A549 (cell line): ENCODE measurements at regions not wholly inside any gene's neighbourhood (a gene's known extent, or its start where the extent isn't known, plus 50 kb on each side); places are given as distances from the start of the nearest gene placed in this dataset.

Source experiments
- CBX8 ChIP-seq: fragments of 200-600 bp; sonication (generic); IDR thresholded peaks from 2 replicates; pipeline ENCODE4 v1.6.1; 2016
- EHMT2 ChIP-seq: fragments of 200-600 bp; sonication (generic); IDR thresholded peaks from 2 replicates; pipeline ENCODE4 v1.6.1; 2016; ENCODE audit warnings: antibody characterized with exemption, low read depth, mild to moderate bottlenecking, moderate library complexity
- EP300 ChIP-seq, 2 experiments: fragments of >200 bp; sonication (Bioruptor Twin); formaldehyde crosslinking; IDR thresholded peaks; 2 replicates in 1 of 2; 3 replicates in 1 of 2; pipeline ENCODE4 v1.6.1; 2016 to 2017
- GATA3 ChIP-seq: IDR thresholded peaks from 2 replicates; pipeline ENCODE4 v1.6.1; 2012; ENCODE audit warnings: borderline replicate concordance
- HDAC2 ChIP-seq: fragments of 200-600 bp; sonication (generic); IDR thresholded peaks from 2 replicates; pipeline ENCODE4 v1.6.1; 2016
- JUN ChIP-seq, 2 experiments: fragments of >200 bp; sonication (Bioruptor Twin); formaldehyde crosslinking; IDR thresholded peaks; 2 replicates in 1 of 2; 3 replicates in 1 of 2; pipeline ENCODE4 v1.6.1; 2016 to 2017
- JUNB ChIP-seq: fragments of >200 bp; sonication (Bioruptor Twin); formaldehyde crosslinking; IDR thresholded peaks from 2 replicates; pipeline ENCODE4 v1.6.1; 2016
- MYC ChIP-seq: IDR thresholded peaks from 2 replicates; pipeline ENCODE4 v1.6.1; 2012; ENCODE audit warnings: mild to moderate bottlenecking, inconsistent platforms, low read length, improper control_type of control experiment, borderline replicate concordance
- POLR2A ChIP-seq: IDR thresholded peaks from 2 replicates; pipeline ENCODE4 v1.6.1; 2012; ENCODE audit warnings: mild to moderate bottlenecking, low read length
- TF ChIP-seq, protein P1 (sequence below): fragments of 200-600 bp; sonication (generic); IDR thresholded peaks from 2 replicates; pipeline ENCODE4 v1.6.1; 2016; ENCODE audit warnings: antibody characterized with exemption, mild to moderate bottlenecking, moderate library complexity
- TF ChIP-seq, protein P2 (sequence below): fragments of >200 bp; sonication (Bioruptor Twin); formaldehyde crosslinking; IDR thresholded peaks from 3 replicates; pipeline ENCODE4 v1.5.1; 2016
- TF ChIP-seq, protein P3 (sequence below): fragments of 450-650 bp; IDR thresholded peaks from 2 replicates; pipeline ENCODE4 v1.6.1; 2014; ENCODE audit warnings: antibody characterized with exemption
- TF ChIP-seq, protein P4 (sequence below): fragments of 150-350 bp; IDR thresholded peaks from 2 replicates; pipeline ENCODE4 v1.6.1; 2014; ENCODE audit warnings: low read depth, mild to moderate bottlenecking, low read length

DNA sequence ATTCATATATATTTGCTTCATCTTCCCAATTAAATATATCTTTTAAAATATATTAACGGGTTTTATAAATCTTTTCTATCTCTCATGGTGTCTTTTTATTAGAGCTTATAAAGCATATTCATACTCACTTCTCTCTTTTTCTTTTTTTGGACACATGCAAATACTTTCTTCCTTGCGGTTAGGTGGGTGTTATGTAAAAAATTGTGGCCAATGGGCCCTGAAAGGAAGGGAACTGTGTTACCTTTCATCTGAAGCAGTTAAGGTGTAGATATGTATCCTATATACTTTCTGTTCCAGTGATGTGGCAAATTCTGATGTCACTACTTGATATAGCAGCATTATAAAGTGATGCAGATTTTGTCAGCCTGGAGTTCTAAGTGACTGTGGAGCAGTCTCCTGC is 714.5 kb downstream of the PLCL1 start:
- TF ChIP-seq, protein P1, sequence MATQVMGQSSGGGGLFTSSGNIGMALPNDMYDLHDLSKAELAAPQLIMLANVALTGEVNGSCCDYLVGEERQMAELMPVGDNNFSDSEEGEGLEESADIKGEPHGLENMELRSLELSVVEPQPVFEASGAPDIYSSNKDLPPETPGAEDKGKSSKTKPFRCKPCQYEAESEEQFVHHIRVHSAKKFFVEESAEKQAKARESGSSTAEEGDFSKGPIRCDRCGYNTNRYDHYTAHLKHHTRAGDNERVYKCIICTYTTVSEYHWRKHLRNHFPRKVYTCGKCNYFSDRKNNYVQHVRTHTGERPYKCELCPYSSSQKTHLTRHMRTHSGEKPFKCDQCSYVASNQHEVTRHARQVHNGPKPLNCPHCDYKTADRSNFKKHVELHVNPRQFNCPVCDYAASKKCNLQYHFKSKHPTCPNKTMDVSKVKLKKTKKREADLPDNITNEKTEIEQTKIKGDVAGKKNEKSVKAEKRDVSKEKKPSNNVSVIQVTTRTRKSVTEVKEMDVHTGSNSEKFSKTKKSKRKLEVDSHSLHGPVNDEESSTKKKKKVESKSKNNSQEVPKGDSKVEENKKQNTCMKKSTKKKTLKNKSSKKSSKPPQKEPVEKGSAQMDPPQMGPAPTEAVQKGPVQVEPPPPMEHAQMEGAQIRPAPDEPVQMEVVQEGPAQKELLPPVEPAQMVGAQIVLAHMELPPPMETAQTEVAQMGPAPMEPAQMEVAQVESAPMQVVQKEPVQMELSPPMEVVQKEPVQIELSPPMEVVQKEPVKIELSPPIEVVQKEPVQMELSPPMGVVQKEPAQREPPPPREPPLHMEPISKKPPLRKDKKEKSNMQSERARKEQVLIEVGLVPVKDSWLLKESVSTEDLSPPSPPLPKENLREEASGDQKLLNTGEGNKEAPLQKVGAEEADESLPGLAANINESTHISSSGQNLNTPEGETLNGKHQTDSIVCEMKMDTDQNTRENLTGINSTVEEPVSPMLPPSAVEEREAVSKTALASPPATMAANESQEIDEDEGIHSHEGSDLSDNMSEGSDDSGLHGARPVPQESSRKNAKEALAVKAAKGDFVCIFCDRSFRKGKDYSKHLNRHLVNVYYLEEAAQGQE: no peak
- TF ChIP-seq, protein P2, sequence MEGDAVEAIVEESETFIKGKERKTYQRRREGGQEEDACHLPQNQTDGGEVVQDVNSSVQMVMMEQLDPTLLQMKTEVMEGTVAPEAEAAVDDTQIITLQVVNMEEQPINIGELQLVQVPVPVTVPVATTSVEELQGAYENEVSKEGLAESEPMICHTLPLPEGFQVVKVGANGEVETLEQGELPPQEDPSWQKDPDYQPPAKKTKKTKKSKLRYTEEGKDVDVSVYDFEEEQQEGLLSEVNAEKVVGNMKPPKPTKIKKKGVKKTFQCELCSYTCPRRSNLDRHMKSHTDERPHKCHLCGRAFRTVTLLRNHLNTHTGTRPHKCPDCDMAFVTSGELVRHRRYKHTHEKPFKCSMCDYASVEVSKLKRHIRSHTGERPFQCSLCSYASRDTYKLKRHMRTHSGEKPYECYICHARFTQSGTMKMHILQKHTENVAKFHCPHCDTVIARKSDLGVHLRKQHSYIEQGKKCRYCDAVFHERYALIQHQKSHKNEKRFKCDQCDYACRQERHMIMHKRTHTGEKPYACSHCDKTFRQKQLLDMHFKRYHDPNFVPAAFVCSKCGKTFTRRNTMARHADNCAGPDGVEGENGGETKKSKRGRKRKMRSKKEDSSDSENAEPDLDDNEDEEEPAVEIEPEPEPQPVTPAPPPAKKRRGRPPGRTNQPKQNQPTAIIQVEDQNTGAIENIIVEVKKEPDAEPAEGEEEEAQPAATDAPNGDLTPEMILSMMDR: no peak
- no peak for TF ChIP-seq POLR2A
- TF ChIP-seq, protein P3, sequence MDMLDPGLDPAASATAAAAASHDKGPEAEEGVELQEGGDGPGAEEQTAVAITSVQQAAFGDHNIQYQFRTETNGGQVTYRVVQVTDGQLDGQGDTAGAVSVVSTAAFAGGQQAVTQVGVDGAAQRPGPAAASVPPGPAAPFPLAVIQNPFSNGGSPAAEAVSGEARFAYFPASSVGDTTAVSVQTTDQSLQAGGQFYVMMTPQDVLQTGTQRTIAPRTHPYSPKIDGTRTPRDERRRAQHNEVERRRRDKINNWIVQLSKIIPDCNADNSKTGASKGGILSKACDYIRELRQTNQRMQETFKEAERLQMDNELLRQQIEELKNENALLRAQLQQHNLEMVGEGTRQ: no peak
- TF ChIP-seq HDAC2: no peak
- no peak for TF ChIP-seq GATA3
- TF ChIP-seq EP300 (IDR thresholded peaks at IDR 0.05): no peak
- no peak for TF ChIP-seq EHMT2
- TF ChIP-seq JUN (IDR thresholded peaks at IDR 0.05): no peak
- TF ChIP-seq CBX8: no peak
- TF ChIP-seq, protein P4, sequence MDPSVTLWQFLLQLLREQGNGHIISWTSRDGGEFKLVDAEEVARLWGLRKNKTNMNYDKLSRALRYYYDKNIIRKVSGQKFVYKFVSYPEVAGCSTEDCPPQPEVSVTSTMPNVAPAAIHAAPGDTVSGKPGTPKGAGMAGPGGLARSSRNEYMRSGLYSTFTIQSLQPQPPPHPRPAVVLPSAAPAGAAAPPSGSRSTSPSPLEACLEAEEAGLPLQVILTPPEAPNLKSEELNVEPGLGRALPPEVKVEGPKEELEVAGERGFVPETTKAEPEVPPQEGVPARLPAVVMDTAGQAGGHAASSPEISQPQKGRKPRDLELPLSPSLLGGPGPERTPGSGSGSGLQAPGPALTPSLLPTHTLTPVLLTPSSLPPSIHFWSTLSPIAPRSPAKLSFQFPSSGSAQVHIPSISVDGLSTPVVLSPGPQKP: no peak
- no peak for TF ChIP-seq JUNB
- TF ChIP-seq MYC: no peak
